GM23338 (cell line): ENCODE measurements at regions not wholly inside any gene's neighbourhood (a gene's known extent, or its start where the extent isn't known, plus 50 kb on each side); places are given as distances from the start of the nearest gene placed in this dataset.

Source experiments
- ATAC-seq: fragments of 200-7000 bp; cut with Tn5 transposase; 3 replicates; pipeline ENCODE4 v1.9.1; 2020
- DNase-seq: peaks from one replicate; pipeline ENCODE4 v3.0.0-alpha.2; 2015; ENCODE audit warnings: low spot score
- H2AFZ ChIP-seq: fragments of 200-600 bp; sonication (generic); 2 replicates; pipeline ENCODE4 v1.8.0; 2016; ENCODE audit warnings: antibody characterized with exemption, mild to moderate bottlenecking, moderate library complexity
- H3F3A ChIP-seq: fragments of 200-600 bp; sonication (generic); replicated peaks from 2 replicates; pipeline ENCODE4 v1.8.0; 2017; ENCODE audit warnings: antibody characterized with exemption, mixed run types, low read depth
- H3K27ac ChIP-seq: fragments of 200-600 bp; sonication (generic); 2 replicates; pipeline ENCODE4 v1.6.1; 2016; ENCODE audit warnings: low read depth
- H3K27me3 ChIP-seq: fragments of 200-600 bp; sonication (generic); 2 replicates; pipeline ENCODE4 v1.8.0; 2016; ENCODE audit warnings: mild to moderate bottlenecking, mixed run types, moderate library complexity; ENCODE audit not compliant: insufficient read depth
- H3K36me3 ChIP-seq: fragments of 200-600 bp; sonication (generic); 2 replicates; pipeline ENCODE4 v1.8.0; 2016; ENCODE audit warnings: mild to moderate bottlenecking; ENCODE audit not compliant: insufficient read depth
- H3K4me1 ChIP-seq: fragments of 200-600 bp; sonication (generic); 2 replicates; pipeline ENCODE4 v1.8.0; 2016; ENCODE audit warnings: mild to moderate bottlenecking, moderate library complexity; ENCODE audit not compliant: insufficient read depth
- H3K4me2 ChIP-seq: fragments of 200-600 bp; sonication (generic); 2 replicates; pipeline ENCODE4 v1.7.1; 2017; ENCODE audit warnings: mixed run types
- H3K4me3 ChIP-seq: fragments of 200-600 bp; sonication (generic); 2 replicates; pipeline ENCODE4 v1.6.1; 2016; ENCODE audit warnings: mixed run types
- H3K79me2 ChIP-seq: fragments of 200-600 bp; sonication (generic); replicated peaks from 2 replicates; pipeline ENCODE4 v1.8.0; 2017; ENCODE audit warnings: mild to moderate bottlenecking; ENCODE audit not compliant: insufficient read depth
- H3K9me2 ChIP-seq: fragments of 200-600 bp; sonication (generic); 2 replicates; pipeline ENCODE4 v1.8.0; 2017; ENCODE audit not compliant: insufficient read depth
- H4K20me1 ChIP-seq: fragments of 200-600 bp; sonication (generic); replicated peaks from 2 replicates; pipeline ENCODE4 v1.8.0; 2017; ENCODE audit warnings: mild to moderate bottlenecking; ENCODE audit not compliant: insufficient read depth
- H3K27ac Mint-ChIP-seq: 2 replicates; pipeline ENCODE4 v1.8.0; 2020; ENCODE audit warnings: inconsistent platforms, mild to moderate bottlenecking, moderate library complexity, mixed read lengths
- H3K27me3 Mint-ChIP-seq: 3 replicates; pipeline ENCODE4 v1.8.0; 2022; ENCODE audit warnings: low read depth, mild to moderate bottlenecking, moderate library complexity, mixed read lengths, inconsistent platforms; ENCODE audit not compliant: insufficient read depth, poor library complexity
- H3K36me3 Mint-ChIP-seq: 3 replicates; pipeline ENCODE4 v1.8.0; 2021; ENCODE audit warnings: low read depth, mild to moderate bottlenecking, inconsistent platforms, moderate library complexity, mixed read lengths
- H3K4me1 Mint-ChIP-seq: 3 replicates; pipeline ENCODE4 v1.8.0; 2020; ENCODE audit warnings: mild to moderate bottlenecking, inconsistent platforms, mixed read lengths
- H3K4me3 Mint-ChIP-seq: 3 replicates; pipeline ENCODE4 v1.8.0; 2021; ENCODE audit warnings: moderate library complexity, mild to moderate bottlenecking, inconsistent platforms, mixed read lengths
- H3K9me3 Mint-ChIP-seq: 3 replicates; pipeline ENCODE4 v1.8.0; 2020; ENCODE audit warnings: moderate library complexity, mild to moderate bottlenecking, inconsistent platforms, mixed read lengths
- CREB1 ChIP-seq: fragments of 250-450 bp; sonication (Bioruptor Pico); IDR thresholded peaks from 2 replicates; pipeline ENCODE4 v1.5.0; 2020; ENCODE audit warnings: low read depth, mild to moderate bottlenecking, moderate library complexity
- ETS1 ChIP-seq: IDR thresholded peaks from 2 replicates; pipeline ENCODE4 v1.6.1; 2016; ENCODE audit warnings: antibody characterized with exemption
- EZH2 ChIP-seq: fragments of 200-600 bp; sonication (generic); IDR thresholded peaks from one replicate; pipeline ENCODE4 v1.8.0; 2017; ENCODE audit warnings: antibody characterized with exemption, mild to moderate bottlenecking, low read depth; ENCODE audit not compliant: unreplicated experiment
- EZH2phosphoT487 ChIP-seq: fragments of 200-600 bp; sonication (generic); IDR thresholded peaks from one replicate; pipeline ENCODE4 v1.8.1; 2018; ENCODE audit warnings: antibody characterized with exemption; ENCODE audit not compliant: unreplicated experiment
- JUNB ChIP-seq: IDR thresholded peaks from one replicate; pipeline ENCODE4 v1.6.1; 2016; ENCODE audit warnings: antibody characterized with exemption; ENCODE audit not compliant: unreplicated experiment
- NANOG ChIP-seq: IDR thresholded peaks from 2 replicates; pipeline ENCODE4 v1.6.1; 2016; ENCODE audit warnings: antibody characterized with exemption, borderline replicate concordance
- POLR2AphosphoS5 ChIP-seq: IDR thresholded peaks from 2 replicates; pipeline ENCODE4 v1.6.1; 2016; ENCODE audit warnings: antibody characterized with exemption, low read depth
- REST ChIP-seq: IDR thresholded peaks from one replicate; pipeline ENCODE4 v1.6.1; 2018; ENCODE audit warnings: antibody characterized with exemption; ENCODE audit not compliant: unreplicated experiment
- STAT1 ChIP-seq: IDR thresholded peaks from one replicate; pipeline ENCODE4 v1.6.1; 2016; ENCODE audit warnings: antibody characterized with exemption; ENCODE audit not compliant: unreplicated experiment
- ZNF114 ChIP-seq: fragments of 250-450 bp; sonication (Bioruptor Pico); IDR thresholded peaks from 2 replicates; pipeline ENCODE4 v1.5.0; 2020; ENCODE audit warnings: mild to moderate bottlenecking, moderate library complexity
- ZNF331 ChIP-seq: fragments of 250-450 bp; sonication (Bioruptor Pico); IDR thresholded peaks from 2 replicates; pipeline ENCODE4 v1.5.0; 2020; ENCODE audit warnings: low read depth, mild to moderate bottlenecking, moderate library complexity
- ZNF462 ChIP-seq: fragments of 250-450 bp; sonication (Bioruptor Pico); IDR thresholded peaks from 2 replicates; pipeline ENCODE4 v1.5.0; 2020; ENCODE audit warnings: mild to moderate bottlenecking, moderate library complexity
- TF ChIP-seq, protein P1 (sequence below), 2 experiments: fragments of 200-600 bp in 1 of 2; sonication (generic) in 1 of 2; conservative IDR thresholded peaks; 2 replicates each; pipeline versions ENCODE4 v1.5.1 to v1.6.1; 2016 to 2017; ENCODE audit warnings: antibody characterized with exemption in 2 of 2, low read depth in 2 of 2, mild to moderate bottlenecking in 2 of 2, moderate library complexity in 1 of 2

GRCh38 chr5:67407979-67408378, 211.4 kb upstream of the CD180 start:
- H3K27ac ChIP-seq = no peak overlapping the region
- no peaks in the 10 kb centered on the region for H3K79me2 ChIP-seq
- H3F3A ChIP-seq = no peaks in the 10 kb centered on the region
- H3K4me1 Mint-ChIP-seq = peaks cover 7% of the 10 kb centered on the region
- no peak overlapping the region for H3K4me3 ChIP-seq
- H4K20me1 ChIP-seq = no peaks in the 10 kb centered on the region
- no peak overlapping the region for H2AFZ ChIP-seq
- no peak overlapping the region for H3K4me3 Mint-ChIP-seq
- no peaks in the 10 kb centered on the region for H3K4me1 ChIP-seq
- no peak overlapping the region for H3K4me2 ChIP-seq
- H3K27ac Mint-ChIP-seq = no peak overlapping the region
- H3K9me3 Mint-ChIP-seq = no peaks in the 10 kb centered on the region
- ATAC-seq (no peak), DNase-seq (no peak)
- H3K27me3 ChIP-seq = no peaks in the 10 kb centered on the region
- no peaks in the 10 kb centered on the region for H3K9me2 ChIP-seq
- H3K27me3 Mint-ChIP-seq = peaks cover 3% of the 10 kb centered on the region
- H3K36me3 Mint-ChIP-seq = no peaks in the 10 kb centered on the region
- TF ChIP-seq POLR2AphosphoS5 (no peak), ZNF462 (CRISPR knock-in tag) (no peak), ZNF114 (CRISPR knock-in tag) (no peak), EZH2 (no peak), ETS1 (no peak), STAT1 (no peak), REST (no peak), CREB1 (CRISPR knock-in tag) (no peak), NANOG (no peak), ZNF331 (CRISPR knock-in tag) (no peak), EZH2phosphoT487 (no peak), JUNB (no peak)
- TF ChIP-seq, protein P1, sequence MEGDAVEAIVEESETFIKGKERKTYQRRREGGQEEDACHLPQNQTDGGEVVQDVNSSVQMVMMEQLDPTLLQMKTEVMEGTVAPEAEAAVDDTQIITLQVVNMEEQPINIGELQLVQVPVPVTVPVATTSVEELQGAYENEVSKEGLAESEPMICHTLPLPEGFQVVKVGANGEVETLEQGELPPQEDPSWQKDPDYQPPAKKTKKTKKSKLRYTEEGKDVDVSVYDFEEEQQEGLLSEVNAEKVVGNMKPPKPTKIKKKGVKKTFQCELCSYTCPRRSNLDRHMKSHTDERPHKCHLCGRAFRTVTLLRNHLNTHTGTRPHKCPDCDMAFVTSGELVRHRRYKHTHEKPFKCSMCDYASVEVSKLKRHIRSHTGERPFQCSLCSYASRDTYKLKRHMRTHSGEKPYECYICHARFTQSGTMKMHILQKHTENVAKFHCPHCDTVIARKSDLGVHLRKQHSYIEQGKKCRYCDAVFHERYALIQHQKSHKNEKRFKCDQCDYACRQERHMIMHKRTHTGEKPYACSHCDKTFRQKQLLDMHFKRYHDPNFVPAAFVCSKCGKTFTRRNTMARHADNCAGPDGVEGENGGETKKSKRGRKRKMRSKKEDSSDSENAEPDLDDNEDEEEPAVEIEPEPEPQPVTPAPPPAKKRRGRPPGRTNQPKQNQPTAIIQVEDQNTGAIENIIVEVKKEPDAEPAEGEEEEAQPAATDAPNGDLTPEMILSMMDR (conservative IDR thresholded peaks at IDR 0.05; ENCODE audit: low read depth in 2 of 2) = no peak
- H3K36me3 ChIP-seq = no peaks in the 10 kb centered on the region
